Stimulated activated CD8-positive, alpha-beta memory T cell treated with anti-CD3 and anti-CD28 coated beads, Interleukin-4, amount 100 ng/mL, for 24 hours (primary cell): ENCODE measurements at regions not wholly inside any gene's neighbourhood (a gene's known extent, or its start where the extent isn't known, plus 50 kb on each side); places are given as distances from the start of the nearest gene placed in this dataset.

Source experiments
- DNase-seq: peaks from one replicate; pipeline ENCODE4 v3.0.0-alpha.2; 2020; ENCODE audit warnings: low read depth

DNA sequence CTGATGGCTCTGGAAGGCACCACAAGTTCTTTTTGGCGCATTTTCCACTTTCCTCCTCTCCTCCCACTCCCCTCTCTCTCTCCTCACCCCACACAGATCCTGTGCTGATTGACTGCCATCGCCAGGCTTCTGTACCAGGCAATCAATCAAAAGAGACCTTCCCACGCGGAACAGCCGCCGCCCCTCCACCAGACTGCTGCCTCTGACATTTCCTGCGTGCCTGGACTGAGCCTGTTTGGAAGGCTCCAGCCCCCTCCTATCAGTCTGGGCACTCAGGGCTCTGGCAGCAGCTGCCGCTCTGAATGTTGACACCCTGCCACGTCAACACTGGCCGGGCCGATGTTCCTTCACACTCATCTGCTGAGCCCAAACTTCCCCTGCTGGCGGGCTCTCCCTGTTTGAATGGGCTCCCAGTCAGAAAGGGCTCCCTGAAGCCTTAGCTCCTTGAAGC is 467.7 kb downstream of the EPHA4 start:
- DNase-seq, result no peak

DNA sequence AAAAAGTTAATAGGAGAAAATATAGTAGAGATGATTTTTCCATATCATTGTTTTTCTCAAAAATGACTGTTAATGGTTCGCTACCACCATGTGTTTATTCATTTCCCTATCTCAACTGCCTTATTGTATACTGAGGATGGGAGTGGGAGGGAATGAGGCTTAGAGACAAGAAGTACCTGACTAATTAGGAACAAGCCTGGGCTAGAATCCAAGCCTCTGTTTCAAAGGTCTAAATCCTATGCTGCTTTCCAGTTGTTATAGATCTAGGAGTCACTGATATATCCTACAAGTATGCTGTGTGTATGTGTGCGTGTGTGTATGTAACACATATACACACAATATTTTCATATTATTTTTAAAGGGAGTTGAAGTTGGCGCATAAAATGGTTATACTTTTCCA is 465.9 kb downstream of the EPHA4 start:
- no peak for DNase-seq

DNA sequence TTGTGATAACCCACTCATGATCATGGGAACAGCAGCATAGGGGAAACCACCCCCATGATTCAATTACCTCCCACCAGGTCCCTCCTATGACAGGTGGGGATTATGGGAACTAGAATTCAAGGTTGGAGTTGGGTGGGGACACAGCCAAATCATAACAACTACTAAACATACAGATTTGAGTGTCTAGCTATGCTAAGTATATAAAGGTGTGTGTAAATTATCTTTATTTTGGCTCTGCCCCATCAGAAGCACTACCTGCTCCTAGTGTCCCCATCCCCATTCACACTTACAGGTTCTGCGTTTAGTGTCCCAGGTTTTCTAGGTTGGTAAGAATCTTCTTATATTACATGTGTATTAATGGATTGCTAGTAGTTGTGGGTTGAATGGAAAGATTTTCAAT is 464.7 kb downstream of the EPHA4 start:
- DNase-seq, result no peak

DNA sequence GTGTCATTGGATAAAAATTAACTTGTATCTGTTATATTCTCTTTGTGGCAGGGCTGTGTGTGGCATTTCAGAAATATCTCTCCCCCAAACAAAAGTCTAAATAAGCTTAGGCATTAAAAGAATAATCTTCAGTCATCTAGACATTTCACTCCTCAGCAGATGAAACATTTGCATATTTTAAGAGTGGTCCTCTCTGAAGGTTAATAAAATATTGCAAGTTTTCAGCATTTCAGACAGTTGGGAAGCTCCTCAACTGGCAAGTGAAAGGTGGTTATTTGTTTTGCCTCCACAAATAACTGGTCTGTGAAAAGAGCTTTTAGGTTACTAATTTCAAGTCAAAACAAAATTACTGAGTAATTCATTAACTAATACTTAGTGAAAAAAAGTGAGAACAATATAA is 462.6 kb downstream of the EPHA4 start:
- no peak for DNase-seq

DNA sequence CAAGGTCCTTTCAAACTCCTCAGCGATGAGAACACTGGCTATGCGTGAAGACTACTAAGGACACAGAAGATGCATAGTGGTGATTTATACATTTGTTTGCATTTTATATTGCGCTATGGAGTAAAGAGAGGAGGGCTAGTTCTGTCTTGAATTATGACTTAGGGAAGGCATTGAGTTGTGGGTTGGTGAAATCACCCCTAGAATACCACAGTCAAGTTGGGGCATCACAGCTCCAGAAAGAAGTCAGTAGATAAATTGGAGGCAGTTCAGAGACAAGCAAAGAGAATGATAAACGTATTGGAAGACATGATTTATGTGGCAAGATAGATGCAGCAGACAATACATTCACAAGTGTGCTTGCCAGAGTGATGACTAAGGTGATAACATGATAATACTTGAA is 460.4 kb downstream of the EPHA4 start:
- no peak for DNase-seq

DNA sequence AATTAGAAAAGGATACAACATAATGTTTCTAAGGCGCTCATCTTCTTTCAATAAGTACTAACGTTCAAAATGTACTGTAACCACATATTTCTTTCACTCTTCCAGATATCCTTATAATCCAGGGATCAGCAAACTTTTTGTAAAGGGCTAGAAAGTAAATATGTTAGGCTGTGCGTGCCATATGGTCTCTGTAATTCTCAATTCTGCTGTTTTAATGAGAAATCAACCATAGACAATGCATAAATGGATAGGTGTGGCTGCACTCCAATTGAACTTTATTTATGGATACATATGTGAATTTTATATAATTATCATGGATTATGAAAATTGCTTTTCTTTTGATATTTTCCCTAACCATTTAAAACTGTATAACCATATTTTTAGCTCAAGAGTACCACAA is 459.4 kb downstream of the EPHA4 start:
- no peak for DNase-seq

DNA sequence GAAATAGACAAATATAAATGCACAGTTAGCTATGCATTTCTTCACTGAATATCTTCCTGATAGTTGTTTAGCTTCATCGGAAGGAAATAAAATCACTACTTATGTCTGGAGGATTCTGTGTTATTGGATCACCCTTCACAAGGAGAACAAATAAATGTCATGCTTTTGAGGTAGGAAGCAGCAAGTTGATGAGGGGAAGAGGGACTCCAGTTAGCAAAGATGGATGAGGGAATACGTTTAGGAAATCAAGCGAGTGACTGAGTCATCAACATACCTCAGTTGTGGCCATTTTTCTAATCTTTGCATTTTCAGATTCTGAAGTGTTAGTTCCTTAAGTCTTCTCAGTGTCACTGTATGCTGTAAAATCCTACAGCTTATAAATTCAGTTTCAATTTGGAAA is 456.2 kb downstream of the EPHA4 start:
- DNase-seq, result no peak

DNA sequence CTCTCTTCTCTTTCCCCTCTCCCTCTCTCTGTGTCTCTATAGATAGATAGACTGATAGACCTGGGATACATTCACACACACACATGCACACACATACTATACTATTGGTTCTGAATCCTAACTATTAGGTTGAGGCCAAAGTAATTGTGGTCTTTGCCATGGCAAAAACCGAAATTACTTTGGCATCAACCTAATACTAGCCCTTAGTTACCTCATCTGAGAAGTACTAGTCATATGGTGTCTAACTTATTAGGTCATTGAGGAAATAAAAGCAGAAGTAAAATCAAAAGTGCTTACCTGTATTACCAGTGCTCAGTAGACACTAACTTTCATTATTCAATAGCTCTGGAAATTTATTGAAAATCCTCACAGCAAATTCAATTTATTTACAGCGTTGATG is 451.5 kb downstream of the EPHA4 start:
- DNase-seq, result no peak

DNA sequence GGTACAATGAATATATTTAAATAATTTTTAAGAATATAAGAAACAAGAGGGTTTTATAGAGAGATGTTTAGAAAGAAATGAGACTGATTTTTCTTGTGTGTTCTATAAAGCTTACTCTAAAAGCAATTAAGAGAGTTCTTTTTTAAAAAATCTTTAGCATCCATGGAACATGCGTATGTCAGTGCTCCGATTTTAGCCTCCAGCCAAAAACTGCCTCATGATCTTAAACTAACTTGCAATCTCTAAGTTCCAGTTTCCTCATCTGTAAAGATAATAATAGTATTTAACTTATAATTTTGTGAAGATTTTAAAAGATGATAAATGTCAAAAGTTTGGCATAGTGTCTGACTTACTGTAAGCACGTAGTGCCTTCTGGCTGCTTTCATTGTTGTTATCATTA is 448.7 kb downstream of the EPHA4 start:
- no peak for DNase-seq

DNA sequence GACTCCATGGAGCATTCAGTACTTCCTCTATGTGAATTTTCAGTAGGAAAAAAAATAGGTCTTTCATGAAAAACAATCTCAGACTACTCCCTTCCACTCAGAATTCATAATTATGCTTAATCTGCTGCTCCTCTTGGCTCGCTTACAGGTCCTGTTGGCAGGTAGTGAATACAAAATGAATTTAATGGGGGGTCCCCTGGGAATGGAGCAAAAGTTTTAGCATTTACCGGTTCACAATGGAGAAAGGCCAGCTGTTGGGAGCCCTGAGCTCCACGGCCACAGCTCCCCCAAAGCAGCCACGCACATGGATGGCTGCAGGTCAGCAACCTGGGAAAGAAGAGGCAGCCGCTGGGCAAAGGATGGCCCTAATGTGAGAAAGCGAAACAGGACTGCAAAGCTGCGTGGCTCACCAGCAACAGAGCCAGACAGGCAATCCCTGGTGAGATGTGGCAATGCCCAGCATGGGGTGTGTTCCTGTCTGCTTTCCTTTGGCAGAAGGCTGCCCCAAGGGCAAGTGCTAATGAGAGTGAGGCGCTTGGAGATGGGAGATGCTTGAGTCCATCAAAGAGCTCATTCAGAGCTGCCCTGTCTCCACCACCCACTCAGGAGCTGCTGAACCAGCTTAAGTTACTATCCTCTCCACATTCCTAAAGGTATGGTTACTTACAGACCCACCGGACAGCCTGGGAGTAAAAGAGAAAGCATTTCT is 447.4 kb downstream of the EPHA4 start:
- DNase-seq, result no peak

DNA sequence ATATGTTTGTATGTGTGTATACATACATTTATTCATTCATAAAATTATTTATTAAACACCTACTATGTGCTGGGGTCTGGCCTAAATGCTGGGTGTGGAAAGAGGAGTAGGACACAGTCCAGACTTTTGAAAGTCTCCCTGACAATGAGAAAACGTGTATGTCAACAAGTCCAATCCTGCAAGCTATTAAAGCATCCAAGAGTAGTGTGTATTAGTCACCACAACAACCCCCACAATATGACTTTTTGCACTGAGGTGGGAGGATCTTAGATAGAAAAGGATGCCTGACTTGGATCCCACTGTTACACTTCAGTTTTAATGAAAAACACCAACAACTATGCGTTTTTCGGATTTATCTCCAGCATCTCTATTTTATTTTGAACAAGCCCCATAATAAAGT is 446.4 kb downstream of the EPHA4 start:
- DNase-seq, result no peak

DNA sequence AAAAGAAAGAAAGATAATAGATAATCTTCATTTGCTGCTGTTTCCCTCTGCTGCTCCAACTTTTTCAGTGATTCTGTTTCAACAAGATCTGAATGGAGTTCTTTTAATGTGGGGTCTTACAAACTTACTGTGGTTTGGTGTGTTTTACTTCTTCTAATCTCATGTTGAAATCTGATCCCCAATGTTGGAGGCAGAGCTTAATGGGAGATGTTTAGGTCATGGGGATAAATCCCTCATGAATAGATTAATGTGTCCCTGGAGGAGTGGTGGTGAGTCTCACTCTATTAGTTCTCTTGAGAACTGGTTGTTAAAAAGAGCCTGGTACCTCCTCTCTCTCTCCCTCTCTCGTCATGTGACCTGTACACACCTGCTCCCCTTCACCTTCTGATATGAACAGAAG is 442.4 kb downstream of the EPHA4 start:
- DNase-seq, result no peak

DNA sequence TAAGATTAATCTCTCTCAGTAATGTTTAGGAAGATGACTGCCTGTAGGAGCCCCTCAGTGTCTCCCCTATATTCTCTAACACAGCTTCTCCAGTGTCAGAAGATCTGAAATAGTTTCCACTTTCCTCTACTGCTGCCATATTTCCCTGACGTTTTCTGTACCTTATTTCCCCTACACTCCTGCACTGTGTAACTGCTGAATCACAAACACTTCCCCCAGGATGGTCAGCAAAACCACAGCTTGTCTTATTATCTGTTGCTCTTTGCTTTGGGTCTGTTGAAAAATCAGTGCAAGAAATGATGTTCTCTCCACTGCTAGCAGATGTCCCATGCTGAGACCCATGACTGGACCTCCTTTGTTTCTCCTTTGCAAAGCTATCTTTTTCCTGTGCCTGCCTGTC is 441.7 kb downstream of the EPHA4 start:
- no peak for DNase-seq

DNA sequence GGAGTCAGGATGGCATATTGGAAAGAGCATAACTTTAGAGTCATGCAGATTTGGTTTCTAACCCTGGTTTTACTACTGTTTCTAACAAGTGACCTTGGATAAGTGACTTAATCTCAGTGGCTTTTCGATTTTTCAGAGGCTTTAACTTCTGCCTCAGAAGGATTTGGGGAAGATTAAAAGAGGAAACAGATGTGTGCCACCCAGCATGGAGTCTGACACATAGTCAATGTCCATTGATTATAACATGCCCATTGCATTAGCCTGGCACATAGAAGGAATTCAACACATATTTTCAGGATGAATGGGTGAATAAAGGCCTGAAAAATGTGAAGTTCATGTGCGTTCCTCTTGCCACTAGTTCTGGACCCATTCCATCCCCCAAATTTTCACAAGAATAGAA is 438.2 kb downstream of the EPHA4 start:
- no peak for DNase-seq

DNA sequence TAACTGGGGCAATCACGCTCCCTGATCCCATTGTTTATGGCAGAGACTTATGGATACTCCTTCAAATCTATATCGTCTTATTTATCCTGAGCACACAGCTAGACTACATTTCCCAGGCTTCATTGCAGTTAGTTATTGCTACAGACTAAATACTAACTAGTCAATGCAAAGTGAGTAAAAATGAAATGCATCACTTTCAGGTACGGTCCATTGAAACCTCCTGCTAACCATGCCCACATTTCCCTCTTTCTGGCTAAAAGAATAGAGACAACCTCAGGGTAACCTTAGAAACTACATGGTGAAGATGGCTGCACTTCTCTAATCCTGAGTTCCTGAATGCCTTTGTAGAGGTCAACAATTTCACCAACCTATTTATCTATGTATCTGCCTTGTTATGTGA is 437.4 kb downstream of the EPHA4 start:
- no peak for DNase-seq

DNA sequence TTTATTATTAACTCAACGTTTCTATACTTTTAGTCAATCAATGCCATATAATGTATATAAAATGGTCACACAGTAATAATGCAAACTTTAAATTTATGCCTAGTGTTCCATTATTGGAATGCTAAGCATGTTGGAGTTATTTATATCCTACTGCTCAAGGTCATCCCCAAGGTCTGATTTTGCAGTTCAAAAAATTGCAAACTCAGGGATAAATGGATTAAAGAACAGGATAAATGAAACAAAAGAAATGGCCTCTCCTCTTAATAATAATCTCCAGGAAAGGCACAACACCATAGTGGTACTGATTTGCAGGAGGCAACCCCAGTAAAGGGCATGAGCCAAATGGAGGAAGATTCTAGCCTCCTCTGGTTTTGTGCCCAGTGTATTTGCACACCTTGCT is 436.4 kb downstream of the EPHA4 start:
- DNase-seq, result no peak

DNA sequence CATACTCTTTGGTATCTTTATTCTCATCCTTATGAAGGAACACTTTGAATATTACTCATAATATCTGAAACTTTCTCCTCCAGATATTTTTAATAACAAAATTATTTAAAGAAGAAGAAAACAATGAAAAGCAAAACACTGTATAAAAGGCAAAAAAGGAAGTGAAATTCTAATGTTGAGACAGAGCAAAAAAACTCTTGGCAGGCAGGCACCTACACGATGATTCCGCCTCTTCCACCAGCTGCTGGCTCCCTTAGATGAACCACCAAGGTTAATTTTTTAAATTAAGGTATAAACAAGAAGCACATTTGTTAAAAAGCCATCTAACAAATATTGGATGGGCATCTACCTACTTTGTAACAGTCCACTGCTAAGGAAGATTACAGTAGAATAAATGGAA is 434.7 kb downstream of the EPHA4 start:
- DNase-seq, result no peak

DNA sequence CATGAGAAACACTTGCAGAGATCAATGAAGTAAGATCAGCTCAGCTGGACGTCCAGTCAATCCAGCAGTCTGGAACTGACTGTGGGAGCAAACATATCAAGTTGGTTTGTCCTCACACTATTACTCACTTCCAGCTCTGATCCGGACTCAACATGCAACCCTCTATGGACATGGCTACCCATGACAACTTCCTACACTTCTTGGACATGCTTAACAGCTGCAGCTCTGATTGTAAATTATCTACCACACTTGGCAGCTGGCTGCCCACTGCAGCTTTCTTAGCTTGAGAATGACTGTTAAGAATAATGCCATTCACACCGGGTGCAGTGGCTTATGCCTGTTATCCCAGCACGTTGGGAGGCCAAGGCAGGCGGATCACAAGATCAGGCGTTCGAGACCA is 429.8 kb downstream of the EPHA4 start:
- no peak for DNase-seq

DNA sequence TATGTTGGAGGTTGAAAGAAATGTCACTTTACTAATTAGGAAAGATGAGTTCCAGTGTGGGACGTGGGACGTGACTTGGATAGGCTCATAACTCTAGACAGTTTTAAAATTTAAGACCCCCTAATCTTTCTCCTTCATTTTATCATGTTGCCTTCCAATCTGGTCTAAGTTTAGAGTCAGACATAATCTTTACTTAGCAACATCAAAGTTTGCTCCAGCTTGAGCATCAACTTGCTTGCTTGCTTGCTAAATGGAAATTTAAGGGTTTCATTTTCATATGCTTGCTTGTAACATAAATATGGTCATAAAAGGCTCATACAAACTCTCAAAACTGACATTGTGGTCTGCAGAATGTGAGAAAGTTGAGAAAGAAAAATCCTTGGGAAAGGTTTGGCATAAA is 428.9 kb downstream of the EPHA4 start:
- DNase-seq, result no peak

DNA sequence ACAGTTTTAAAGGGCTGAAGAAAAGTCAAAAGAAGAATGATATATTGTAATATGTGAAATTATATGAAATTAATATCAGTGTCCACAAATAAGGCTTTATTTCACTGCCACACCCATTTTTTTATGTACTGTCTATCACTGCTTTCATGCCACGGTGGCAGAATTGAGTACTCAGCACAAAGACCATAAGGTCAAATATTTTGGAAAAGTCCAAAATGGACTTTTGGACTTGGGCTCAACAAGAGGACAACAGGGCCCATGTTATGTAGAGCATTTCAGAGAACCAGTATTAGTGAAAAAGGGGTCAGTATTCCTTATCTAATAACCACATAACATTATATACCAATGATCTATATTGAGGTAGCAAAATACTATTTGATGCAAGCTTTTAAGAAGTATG is 427.2 kb downstream of the EPHA4 start:
- DNase-seq, result no peak

DNA sequence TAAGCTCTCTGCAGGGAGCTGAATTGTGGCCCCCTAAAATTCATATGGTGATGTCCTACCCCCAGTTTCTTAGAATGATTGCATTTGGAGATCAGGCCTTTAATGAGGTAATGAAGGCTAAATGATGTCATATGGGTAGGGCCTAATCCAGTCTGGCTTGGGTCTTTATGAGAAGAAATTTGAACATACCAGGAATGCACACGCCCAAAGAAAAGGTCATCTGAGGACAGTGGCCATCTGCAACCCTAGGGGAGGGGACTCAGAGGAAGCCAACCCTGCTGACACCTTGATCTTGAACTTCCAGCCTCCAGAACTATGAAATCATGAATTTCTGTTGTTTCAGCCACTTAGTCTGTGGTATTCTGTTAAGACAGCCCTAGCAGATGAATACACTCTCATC is 426.7 kb downstream of the EPHA4 start:
- DNase-seq, result no peak

DNA sequence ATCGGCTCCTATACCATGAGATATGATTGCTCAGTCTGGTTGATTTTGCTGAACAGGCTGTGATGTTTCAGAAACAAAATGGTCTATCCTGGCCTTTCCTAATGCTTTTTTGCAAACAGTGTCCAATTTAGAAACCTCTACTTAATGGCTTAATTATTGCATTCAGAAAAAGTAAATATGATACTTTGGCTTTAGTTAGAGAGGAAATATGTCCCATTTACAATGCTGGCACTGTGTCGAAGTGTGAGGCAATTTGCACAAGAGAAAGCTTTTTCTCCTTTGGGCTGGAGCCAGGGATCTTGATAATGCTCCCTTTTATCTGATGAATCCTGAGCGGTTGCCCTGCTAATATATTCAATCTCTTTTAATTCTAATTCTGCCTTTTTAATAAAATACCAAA is 418.9 kb downstream of the EPHA4 start:
- DNase-seq, result no peak

DNA sequence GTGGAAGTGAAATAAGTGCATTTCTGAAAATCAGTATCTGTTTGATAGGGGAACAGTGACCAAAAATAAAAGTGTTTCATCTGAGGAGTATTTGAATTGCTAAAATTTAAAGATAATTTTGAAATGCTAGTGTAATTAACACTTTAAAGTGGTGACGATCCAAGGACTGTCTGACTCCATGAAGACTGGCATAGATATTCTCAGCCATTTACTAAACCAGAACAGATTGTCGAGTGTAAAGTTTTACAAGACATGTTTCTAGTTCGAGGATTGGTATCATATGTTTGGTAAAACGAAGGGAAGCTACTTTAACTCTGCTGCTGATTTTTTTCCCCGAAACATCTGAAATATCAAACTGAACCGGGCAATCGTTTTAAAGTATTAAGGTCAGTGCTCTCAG is 417.9 kb downstream of the EPHA4 start:
- DNase-seq, result no peak

DNA sequence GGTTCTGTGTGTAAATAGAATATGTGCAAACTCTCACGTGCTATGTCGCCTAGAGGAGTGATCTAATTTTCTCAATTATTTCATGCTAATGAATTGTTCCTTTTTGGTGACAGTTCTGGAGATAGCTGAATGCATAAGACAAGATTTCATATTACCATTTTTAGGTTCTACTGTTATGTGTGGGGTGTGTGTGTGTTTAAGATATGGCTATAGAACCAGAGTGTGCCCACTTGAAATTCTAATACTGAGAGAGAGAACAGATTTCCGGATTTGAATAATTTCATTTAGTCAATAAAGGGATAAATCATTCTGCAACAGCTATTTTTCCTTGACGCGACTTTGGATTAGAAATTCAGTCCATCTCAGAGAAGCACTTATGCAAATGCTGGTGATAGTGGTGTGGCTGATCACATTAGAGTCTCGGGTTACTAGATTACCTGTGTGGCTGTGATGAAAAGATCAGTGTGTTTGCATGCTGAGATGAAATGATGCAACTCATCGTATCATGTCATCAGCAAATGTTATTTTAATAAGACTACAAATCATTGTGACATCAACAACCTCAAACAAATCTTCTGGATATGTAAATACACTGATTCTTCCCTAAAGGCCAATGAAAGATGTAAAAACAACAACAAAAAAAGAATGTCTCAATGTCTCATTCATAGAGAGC is 415.9 kb downstream of the EPHA4 start:
- no peak for DNase-seq
